GM19395 (cell line): ENCODE measurements at regions not wholly inside any gene's neighbourhood (a gene's known extent, or its start where the extent isn't known, plus 50 kb on each side); places are given as distances from the start of the nearest gene placed in this dataset.
"Not testable (repeated sequence)": the region's sequence is repeated elsewhere in the genome, so short reads cannot be mapped to it uniquely, and the experiment has no call there.

ENCODE experiments used
- ATAC-seq: cut with Tn5 transposase; IDR thresholded peaks from one replicate; pipeline ENCODE4 v1.9.1; 2021; ENCODE audit warnings: mild to moderate bottlenecking, moderate library complexity; ENCODE audit not compliant: unreplicated experiment

DNA sequence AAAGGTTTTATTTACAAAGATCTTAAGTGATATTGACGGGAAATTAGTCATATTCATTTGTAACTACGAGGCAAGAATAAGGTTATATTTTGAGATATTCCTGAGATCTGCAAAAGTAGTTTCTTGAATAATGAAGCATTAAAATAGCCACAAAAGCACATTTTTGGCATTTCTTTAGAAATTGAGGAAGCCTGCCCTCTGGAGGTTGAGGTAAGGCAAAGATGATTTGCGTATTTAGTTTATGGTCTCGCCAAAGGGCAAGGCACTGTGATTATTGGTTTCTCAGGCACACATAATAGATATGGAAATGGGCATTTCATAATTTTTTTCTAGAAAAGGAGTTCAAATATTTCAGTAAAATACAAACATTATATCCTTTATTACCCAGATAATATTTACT, 143.7 kb upstream of the RPRM start:
- no peak for ATAC-seq

DNA sequence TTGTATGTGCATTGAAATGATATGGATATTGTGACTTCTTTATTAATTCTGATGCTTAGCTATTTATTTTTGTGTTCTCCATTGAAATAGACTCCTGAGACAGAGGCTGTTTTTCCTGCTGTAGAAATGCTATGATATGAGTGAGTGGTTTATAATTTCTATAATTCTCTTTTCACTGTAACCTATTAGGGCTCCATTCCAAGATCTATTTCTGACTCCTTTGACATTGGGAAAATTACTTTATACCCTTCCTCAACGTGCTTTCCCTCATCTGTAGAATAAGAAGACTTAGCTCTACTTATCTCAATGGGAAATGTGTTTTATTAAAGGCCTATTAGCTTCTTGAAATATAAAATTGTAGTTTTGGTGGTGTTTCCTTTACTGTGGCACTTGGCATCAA, 144.5 kb upstream of the RPRM start:
- no peak for ATAC-seq

GRCh38 chr2:153626676-153627075, 148.1 kb upstream of the RPRM start:
- no peak for ATAC-seq

DNA sequence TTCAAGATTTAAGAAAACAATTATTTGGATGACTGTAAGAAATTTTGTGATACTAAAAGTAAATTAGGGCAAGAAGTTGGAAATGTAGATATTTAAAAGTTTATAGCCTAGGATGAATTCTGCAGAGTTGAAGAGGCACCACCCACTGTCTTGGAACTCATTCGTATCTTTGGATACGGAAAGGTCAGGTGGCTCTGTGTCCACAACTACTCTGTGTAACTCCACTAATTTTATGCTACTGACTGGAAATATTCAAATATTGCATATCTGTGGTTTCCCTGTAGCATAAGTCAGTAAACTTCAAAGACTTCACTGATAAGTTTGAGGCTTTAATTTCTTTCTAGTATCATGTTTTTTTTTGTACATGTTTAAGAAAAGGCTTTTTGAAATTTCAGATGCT, 156.9 kb upstream of the RPRM start:
- no peak for ATAC-seq

GRCh38 chr2:153641046-153641445, 162.5 kb upstream of the RPRM start:
- ATAC-seq, result no peak

- ATAC-seq, result no peak
Observed at GRCh38 chr2:153644955-153645354, 166.4 kb upstream of the RPRM start.

GRCh38 chr2:153645599-153645998, 167.0 kb upstream of the RPRM start:
- ATAC-seq, result no peak

- no peak for ATAC-seq
Observed at GRCh38 chr2:153657651-153658050, 179.1 kb upstream of the RPRM start.

- ATAC-seq, result no peak
Observed at GRCh38 chr2:153661801-153662200, 183.2 kb upstream of the RPRM start.

- ATAC-seq, result no peak
Observed at GRCh38 chr2:153663371-153663770, 184.8 kb upstream of the RPRM start.

DNA sequence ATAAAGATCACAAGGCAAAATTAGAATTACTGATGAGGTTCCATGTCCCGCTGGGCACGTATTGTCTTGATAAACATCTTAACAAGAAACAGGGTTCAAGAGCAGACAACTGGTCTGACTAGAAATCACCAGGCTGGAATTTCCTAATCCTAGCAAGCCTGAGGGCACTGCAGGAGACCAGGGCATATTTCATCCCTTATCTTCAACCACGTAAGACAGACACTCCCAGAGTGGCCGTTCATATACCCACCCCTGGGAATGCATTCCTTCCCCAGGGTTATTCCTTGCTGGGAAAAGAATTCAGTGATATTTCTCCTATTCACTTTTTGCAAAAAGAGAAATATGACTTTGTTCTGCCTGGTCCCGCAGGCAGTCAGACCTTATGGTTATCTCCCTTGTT, 185.4 kb upstream of the RPRM start:
- ATAC-seq, result not testable (repeated sequence)

DNA sequence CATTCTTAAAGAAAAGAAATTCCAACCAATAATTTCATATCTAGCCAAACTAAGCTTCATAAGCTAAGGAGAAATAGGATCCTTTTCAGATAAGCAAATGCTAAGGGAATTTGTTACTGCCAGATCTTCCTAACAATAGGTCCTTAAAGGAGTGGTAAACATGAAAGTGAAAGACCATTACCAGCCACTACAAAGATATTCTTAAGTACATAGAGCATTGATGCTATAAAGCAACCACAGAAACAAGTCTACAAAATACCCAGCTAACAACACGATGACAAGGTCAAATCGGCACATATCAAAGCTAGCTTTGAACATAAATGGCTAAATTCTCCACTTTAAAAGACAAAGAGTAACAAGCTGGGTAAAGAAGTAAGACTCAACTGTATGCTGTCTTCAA, 188.9 kb upstream of the RPRM start:
- no peak for ATAC-seq

GRCh38 chr2:153668923-153669322, 190.4 kb upstream of the RPRM start:
- ATAC-seq, result no peak

DNA sequence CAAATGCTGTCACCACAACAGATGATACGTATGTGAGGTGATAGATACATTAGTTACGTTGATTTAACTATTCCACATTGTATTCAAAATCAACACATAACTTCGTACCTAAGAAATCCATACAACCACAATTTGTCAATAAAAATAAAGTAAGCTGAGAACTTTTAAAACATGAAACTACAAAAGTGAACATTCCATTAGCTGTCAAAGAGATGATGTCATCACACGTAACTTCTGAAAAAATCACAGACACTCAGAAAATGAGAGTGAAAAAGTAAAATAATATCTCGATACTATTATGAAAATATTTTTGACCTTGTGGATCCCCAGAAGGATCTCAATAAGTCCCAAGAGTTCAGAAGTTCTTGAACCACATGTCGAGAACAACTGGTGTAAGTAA, 161.6 kb upstream of the GALNT13 start:
- no peak for ATAC-seq

- no peak for ATAC-seq
Observed at GRCh38 chr2:153715218-153715850, 156.4 kb upstream of the GALNT13 start.

DNA sequence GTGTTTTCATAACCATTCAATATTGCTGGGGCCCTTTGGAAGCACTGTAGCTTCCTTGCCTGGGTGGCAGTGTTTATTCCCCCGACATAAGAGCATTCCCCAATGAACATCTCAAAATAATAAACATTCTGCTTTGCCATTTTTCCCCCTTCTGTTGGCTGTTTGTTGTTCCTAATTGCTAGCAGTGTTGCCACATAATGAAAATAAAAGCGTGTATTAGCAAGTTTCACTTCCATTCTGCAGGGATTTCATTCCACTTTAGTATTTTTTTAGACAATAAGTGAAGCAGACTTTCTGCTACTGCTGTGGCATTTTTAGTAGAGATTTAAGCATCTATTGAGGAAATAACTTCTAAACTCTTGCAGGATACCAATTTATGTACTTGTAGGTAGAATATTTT, 154.7 kb upstream of the GALNT13 start:
- ATAC-seq, result no peak

DNA sequence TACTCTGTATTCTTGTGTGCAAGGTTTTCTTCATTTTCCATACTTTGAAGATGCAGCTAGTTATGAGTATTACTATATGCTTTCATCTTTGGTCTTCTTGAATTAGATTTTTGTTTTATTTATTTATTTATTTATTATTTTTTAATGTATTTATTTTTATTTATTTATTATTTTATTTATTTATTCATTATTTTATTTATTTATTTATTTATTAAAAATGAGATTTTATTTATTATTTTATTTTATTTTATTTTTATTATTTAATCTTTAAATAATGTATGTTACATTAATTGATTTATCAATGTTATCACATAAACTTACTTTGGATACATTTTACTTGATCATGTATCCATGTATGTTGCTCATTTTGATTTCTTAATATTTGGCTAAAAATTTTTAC, 132.3 kb upstream of the GALNT13 start:
- ATAC-seq, result no peak

DNA sequence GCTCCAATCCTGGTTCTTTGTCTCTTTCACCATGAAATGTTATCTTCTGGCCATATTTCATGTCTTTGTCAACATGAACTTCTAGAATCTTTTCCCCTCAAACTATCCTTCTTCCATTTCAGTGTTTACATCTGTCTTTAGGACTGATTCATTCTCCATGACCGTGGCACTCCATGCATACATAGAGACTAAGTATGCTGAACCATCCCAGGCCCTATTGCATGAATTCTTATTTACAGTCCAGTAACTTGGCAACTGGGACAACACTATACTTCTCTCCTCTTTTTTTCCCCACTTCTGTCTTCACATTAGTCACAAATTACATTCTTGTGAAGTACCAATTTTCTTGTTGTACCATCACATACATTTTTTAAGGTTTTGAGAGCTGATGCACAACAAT, 109.8 kb upstream of the GALNT13 start:
- no peak for ATAC-seq

GRCh38 chr2:153766415-153766814, 105.3 kb upstream of the GALNT13 start:
- ATAC-seq, result no peak

GRCh38 chr2:153770359-153770991, 101.2 kb upstream of the GALNT13 start:
- ATAC-seq, result no peak

- no peak for ATAC-seq
Observed at GRCh38 chr2:153780241-153780640, 91.5 kb upstream of the GALNT13 start.

DNA sequence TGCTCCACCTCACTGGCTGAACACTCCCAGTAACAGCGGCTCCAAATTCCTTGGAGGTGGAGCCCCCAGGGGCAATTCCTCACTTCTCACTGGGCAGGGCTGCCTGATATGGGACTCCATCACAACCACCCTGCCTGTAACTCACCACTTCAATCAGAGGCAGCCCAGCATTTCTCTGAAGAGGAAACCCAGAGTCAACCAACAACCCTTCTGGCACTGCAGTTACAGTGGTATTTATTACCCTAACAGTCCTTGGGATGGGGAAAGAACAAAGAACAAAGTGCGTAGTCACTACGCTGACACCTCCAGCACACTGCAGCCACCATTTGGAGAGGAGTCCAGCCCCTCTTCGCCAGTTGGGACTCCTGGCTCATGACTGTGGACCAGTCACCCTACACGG, 85.7 kb upstream of the GALNT13 start:
- ATAC-seq, result no peak

GRCh38 chr2:153787612-153788011, 84.1 kb upstream of the GALNT13 start:
- ATAC-seq, result no peak
